Heart right ventricle (tissue), 16 donors: ENCODE measurements at regions not wholly inside any gene's neighbourhood (a gene's known extent, or its start where the extent isn't known, plus 50 kb on each side); places are given as distances from the start of the nearest gene placed in this dataset.
A peak's percentile ranks its signal among the peaks of the same experiment; 100 is the strongest.

Experiments used
- ATAC-seq, 8 donors: fragments of 200-7000 bp; cut with Tn5 transposase; one replicate each; pipeline ENCODE4 v1.9.1; 2020; ENCODE audit warnings: mild to moderate bottlenecking in 8 of 8, moderate library complexity in 8 of 8, moderate number of reproducible peaks in 1 of 8
- DNase-seq, 2 donors: peaks; one replicate each; pipeline ENCODE4 v3.0.0-alpha.2; 2020
- H3K27ac ChIP-seq, 10 donors: fragments of 200-600 bp; sonication (generic) in 2 of 10; one replicate each; pipeline versions ENCODE4 v1.5.0 to v1.8.0; 2020 to 2022; ENCODE audit warnings: mild to moderate bottlenecking in 3 of 10
- H3K27me3 ChIP-seq, 7 donors: fragments of 200-600 bp; one replicate each; pipeline ENCODE4 v1.8.0; 2021 to 2022; ENCODE audit warnings: mild to moderate bottlenecking in 2 of 7
- H3K36me3 ChIP-seq, 9 donors: fragments of 200-600 bp; sonication (generic) in 1 of 9; one replicate each; pipeline versions ENCODE4 v1.5.0 to v1.8.0; 2020 to 2022; ENCODE audit warnings: mild to moderate bottlenecking in 2 of 9
- H3K4me1 ChIP-seq, 9 donors: fragments of 200-600 bp; sonication (generic) in 1 of 9; one replicate each; pipeline versions ENCODE4 v1.5.0 to v1.8.0; 2020 to 2022; ENCODE audit warnings: mild to moderate bottlenecking in 4 of 9
- H3K4me3 ChIP-seq, 10 donors: fragments of 200-600 bp; sonication (generic) in 2 of 10; one replicate each; pipeline versions ENCODE4 v1.5.0 to v1.8.0; 2020 to 2022; ENCODE audit warnings: mild to moderate bottlenecking in 7 of 10, moderate library complexity in 2 of 10
- H3K9me3 ChIP-seq, 11 donors: fragments of 200-600 bp in 10 of 11; sonication (generic) in 2 of 11; one replicate each; pipeline versions ENCODE4 v1.5.0 to v1.8.0; 2013 to 2022; ENCODE audit warnings: mild to moderate bottlenecking in 2 of 11, control low read depth in 1 of 11, moderate library complexity in 1 of 11
- WGBS, 2 donors: extraction: QIAGEN DNeasy Blood & Tissue Kit; methylation state at CpG; one replicate each; pipeline ENCODE4 v1.1.7; 2013; ENCODE audit warnings: inconsistent platforms in 1 of 2; 5-methylcytosine and 5-hydroxymethylcytosine counted together
- intact Hi-C, 10 donors: fragments of 100-400 bp; cut with DNase I; formaldehyde crosslinking; loops; one replicate each; pipeline versions ENCODE4 v1.11.1 to v1.14.2; 2022
- TF ChIP-seq, protein P1 (sequence below), 9 donors: fragments of 200-600 bp; sonication (generic) in 2 of 9; IDR thresholded peaks; one replicate each; pipeline versions ENCODE4 v1.5.0 to v1.8.0; 2021 to 2022; ENCODE audit warnings: antibody characterized with exemption in 9 of 9, mild to moderate bottlenecking in 5 of 9, moderate library complexity in 1 of 9
- donor health status: Arrhythmogenic right ventricular cardiomyopathy.
- donor health status: ischemic (EF 13 %, LVEDD 7.1; RV severe dilation, severe dysfunction).
- donor health status: healthy with polysubstance abuse.
- donor health status: DM: no; HTN: yes; CAD: no.
- donor health status: DM: no; HTN: no; CAD: no.
- donor health status: ischemic (EF 25% LVEDD 6.9; RV normal size, moderate dysfunction).
- donor health status: ischemic (EF 25% LVEDD 5.7; RV mildly dilated, moderate dysfunction).
- donor health status: healthy.
- donor health status: DM: yes; HTN: yes; CAD: no.
- donor health status: Ischemic cardiomyopathy.
- donor health status: ischemic (EF 35%, LVEDD 5.7; RV mildly dilated, moderate dysfunction).
- donor health status: nonischemic (EF 11% LVEDD 7.7; RV severe dilation, severe dysfunction).
- donor health status: DM: yes; HTN: yes; CAD: no.
- donor health status: PGD.
- donor health status: ischemic (EF 29% LVEDD 5.4; RV normal size, mild dysfunction).
- donor health status: nonischemic (EF 23%, LVEDD 6.1; RV moderate dilation, normal function).

DNA sequence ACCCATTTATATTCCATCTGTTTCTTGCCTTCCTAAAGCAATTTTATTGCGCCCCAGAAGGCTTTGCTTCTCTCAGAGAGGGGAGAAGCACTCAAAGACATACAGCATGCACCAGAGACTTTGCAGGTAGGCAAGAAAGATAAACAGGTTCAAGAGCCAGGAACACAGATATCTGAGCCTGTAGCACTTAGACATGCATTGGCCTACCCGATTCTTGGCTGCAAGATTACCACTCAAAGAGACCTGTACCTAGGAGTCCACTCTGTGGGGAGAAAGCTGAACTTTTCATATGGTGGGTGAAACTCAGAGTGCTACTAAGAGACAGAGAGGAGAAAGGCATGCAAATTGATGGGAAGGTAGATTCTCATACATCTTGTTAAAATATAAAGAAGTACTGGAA, 609.4 kb upstream of the PKN2 start:
- Histone ChIP-seq H3K4me1 (no peaks in the 10 kb centered on the region), H3K4me3 (no peak overlapping the region), H3K9me3 (no peaks in the 10 kb centered on the region), H3K27me3 (no peaks in the 10 kb centered on the region), H3K36me3 (no peaks in the 10 kb centered on the region), H3K27ac (no peak overlapping the region)
- TF ChIP-seq, protein P1, sequence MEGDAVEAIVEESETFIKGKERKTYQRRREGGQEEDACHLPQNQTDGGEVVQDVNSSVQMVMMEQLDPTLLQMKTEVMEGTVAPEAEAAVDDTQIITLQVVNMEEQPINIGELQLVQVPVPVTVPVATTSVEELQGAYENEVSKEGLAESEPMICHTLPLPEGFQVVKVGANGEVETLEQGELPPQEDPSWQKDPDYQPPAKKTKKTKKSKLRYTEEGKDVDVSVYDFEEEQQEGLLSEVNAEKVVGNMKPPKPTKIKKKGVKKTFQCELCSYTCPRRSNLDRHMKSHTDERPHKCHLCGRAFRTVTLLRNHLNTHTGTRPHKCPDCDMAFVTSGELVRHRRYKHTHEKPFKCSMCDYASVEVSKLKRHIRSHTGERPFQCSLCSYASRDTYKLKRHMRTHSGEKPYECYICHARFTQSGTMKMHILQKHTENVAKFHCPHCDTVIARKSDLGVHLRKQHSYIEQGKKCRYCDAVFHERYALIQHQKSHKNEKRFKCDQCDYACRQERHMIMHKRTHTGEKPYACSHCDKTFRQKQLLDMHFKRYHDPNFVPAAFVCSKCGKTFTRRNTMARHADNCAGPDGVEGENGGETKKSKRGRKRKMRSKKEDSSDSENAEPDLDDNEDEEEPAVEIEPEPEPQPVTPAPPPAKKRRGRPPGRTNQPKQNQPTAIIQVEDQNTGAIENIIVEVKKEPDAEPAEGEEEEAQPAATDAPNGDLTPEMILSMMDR (IDR thresholded peaks at IDR 0.05) = no peak
- no peak for DNase-seq
- intact Hi-C loops = no loop called here
- ATAC-seq = no peak
- WGBS, 2 donors = 83 to 92% methylated on average over 2 of the region's 2 CpGs

DNA sequence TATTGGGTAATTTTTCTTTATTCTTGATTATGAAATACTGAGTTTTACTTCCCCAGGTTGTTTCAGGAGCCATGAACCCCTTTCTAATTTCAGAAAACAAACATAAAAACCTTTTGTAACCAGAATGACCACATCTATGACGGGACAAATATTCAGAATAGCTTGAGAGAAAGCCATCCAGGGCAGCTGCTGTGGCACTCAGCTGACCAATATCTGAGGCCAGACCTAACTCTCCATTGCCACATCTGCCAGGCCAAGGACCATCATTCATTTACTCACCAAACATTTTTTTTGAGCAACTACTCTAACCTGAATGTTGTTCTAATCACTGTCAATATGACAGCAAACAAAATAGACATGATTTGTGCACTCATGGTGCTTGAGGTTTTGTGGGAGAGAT, 608.3 kb upstream of the PKN2 start:
- 75 to 77% methylated on average over 1 of the region's 1 CpG for WGBS, 2 donors
- Histone ChIP-seq H3K27ac (no peak overlapping the region), H3K4me3 (no peak overlapping the region), H3K4me1 (no peaks in the 10 kb centered on the region), H3K9me3 (no peaks in the 10 kb centered on the region), H3K36me3 (no peaks in the 10 kb centered on the region), H3K27me3 (no peaks in the 10 kb centered on the region)
- ATAC-seq = no peak
- intact Hi-C loops = no loop called here
- no peak for DNase-seq
- TF ChIP-seq, protein P1 (IDR thresholded peaks at IDR 0.05) = no peak

DNA sequence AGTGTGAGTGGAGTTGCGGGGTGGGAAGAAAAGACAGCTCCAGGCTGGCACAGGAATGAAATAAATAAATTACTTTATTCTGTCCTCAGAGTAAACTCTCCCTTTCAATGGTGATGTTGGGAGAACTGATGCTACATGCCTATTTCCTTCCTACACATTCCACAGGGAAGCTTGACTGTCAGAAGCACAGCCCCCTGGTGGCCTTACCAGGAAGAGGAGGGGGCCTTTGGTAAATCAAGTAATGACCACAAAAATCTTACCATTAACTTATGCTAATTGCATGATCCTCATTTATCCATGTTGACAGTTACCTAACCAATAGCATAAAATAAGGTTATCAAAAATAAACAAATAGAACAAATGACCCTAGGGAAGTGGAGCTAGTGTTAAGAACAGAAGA, 605.0 kb upstream of the PKN2 start:
- no peaks in the 10 kb centered on the region for H3K4me1 ChIP-seq
- H3K36me3 ChIP-seq = no peaks in the 10 kb centered on the region
- no peak overlapping the region for H3K4me3 ChIP-seq
- TF ChIP-seq, protein P1 (IDR thresholded peaks at IDR 0.05) = peak in 4 of 9 donors; percentile 10 to 28 (median 16)
- DNase-seq = no peak
- WGBS, 2 donors = 84 to 85% methylated on average over 1 of the region's 1 CpG
- no peak for ATAC-seq
- H3K27me3 ChIP-seq = no peaks in the 10 kb centered on the region
- intact Hi-C loops = no loop called here
- peaks cover 0 to 4% (median 0%) of the 10 kb centered on the region in 11 donors for H3K9me3 ChIP-seq
- no peak overlapping the region for H3K27ac ChIP-seq

DNA sequence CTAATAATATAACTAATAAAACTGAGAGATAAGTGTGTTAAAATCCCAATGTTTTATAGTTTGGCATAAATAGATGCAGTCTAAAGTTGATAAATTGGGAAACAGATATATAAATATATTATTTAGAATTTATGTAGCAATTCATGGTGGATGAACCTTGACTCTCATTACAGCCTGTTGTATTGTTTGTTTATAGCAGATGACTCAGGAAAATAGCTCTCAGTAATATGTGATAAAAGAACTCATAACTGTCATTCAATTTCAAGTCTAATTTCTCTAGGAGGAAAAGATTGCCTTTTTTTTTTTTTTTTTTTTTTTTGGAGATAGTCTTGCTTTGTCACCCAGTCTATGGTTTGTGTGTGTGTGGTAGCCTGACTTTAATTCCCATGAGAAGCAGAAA, 603.2 kb upstream of the PKN2 start:
- no peak overlapping the region for H3K4me3 ChIP-seq
- H3K36me3 ChIP-seq = no peaks in the 10 kb centered on the region
- DNase-seq (no peak), ATAC-seq (no peak)
- H3K4me1 ChIP-seq = no peaks in the 10 kb centered on the region
- no peak overlapping the region for H3K27ac ChIP-seq
- TF ChIP-seq, protein P1 (IDR thresholded peaks at IDR 0.05) = no peak
- no peaks in the 10 kb centered on the region for H3K27me3 ChIP-seq
- peaks cover 0 to 19% (median 4%) of the 10 kb centered on the region in 11 donors for H3K9me3 ChIP-seq
- intact Hi-C loops = no loop called here

DNA sequence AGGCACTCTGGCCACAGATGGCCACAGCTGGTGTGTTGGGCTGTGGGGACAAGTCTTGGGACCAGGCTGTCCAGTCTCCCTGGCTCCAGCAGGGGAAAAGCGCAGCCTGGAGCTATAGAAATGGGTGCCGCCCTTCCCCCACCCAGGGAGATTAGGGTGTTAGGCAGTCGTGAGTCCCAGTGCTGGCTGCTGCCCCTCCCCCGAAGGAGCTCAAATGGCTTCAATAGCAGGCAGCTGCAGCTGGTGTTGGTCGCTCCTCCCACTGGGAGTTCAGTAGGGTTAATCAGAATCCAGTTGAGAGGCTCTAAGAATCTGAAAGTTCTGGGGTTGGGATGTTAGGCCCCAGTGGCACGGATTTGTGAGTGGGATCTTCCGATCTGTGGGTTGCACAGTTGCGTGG, 595.6 kb upstream of the PKN2 start:
- Histone ChIP-seq H3K4me3 (no peak overlapping the region), H3K4me1 (no peaks in the 10 kb centered on the region), H3K36me3 (no peaks in the 10 kb centered on the region), H3K27ac (no peak overlapping the region), H3K27me3 (no peaks in the 10 kb centered on the region), H3K9me3 (peaks cover 0 to 31% (median 4%) of the 10 kb centered on the region in 11 donors)
- no peak for DNase-seq
- TF ChIP-seq, protein P1 (IDR thresholded peaks at IDR 0.05) = no peak
- ATAC-seq = no peak
- WGBS, 2 donors = 77 to 84% methylated on average over 8 of the region's 8 CpGs
- intact Hi-C loops = no loop called here
